Trophoblast cell (in vitro differentiated cells and primary cell): ENCODE measurements at regions not wholly inside any gene's neighbourhood (a gene's known extent, or its start where the extent isn't known, plus 50 kb on each side); places are given as distances from the start of the nearest gene placed in this dataset.
"Not testable (repeated sequence)": the region's sequence is repeated elsewhere in the genome, so short reads cannot be mapped to it uniquely, and the experiment has no call there.

ENCODE experiments used
- DNase-seq, 2 donors: peaks; one replicate each; pipeline ENCODE4 v3.0.0-alpha.2; 2016
- H2AFZ ChIP-seq: 2 replicates; pipeline ENCODE4 v1.6.1; 2013; ENCODE audit warnings: low read length, moderate library complexity, mild to moderate bottlenecking; ENCODE audit not compliant: insufficient read depth, poor library complexity
- H2AK5ac ChIP-seq: 2 replicates; pipeline ENCODE4 v1.6.1; 2013; ENCODE audit warnings: mild to moderate bottlenecking, low read length
- H2BK120ac ChIP-seq: 2 replicates; pipeline ENCODE4 v1.6.1; 2013; ENCODE audit warnings: low read length, mild to moderate bottlenecking, moderate library complexity; ENCODE audit not compliant: insufficient read depth, poor library complexity
- H2BK12ac ChIP-seq: 2 replicates; pipeline ENCODE4 v1.6.1; 2013; ENCODE audit warnings: mild to moderate bottlenecking, low read length, moderate library complexity
- H2BK5ac ChIP-seq: 2 replicates; pipeline ENCODE4 v1.6.1; 2013; ENCODE audit warnings: low read length, low read depth, moderate library complexity, mild to moderate bottlenecking; ENCODE audit not compliant: poor library complexity
- H3K14ac ChIP-seq: 2 replicates; pipeline ENCODE4 v1.6.1; 2013; ENCODE audit warnings: mild to moderate bottlenecking, low read length
- H3K18ac ChIP-seq: 2 replicates; pipeline ENCODE4 v1.6.1; 2013; ENCODE audit warnings: mild to moderate bottlenecking, low read length
- H3K23ac ChIP-seq: 2 replicates; pipeline ENCODE4 v1.6.1; 2013; ENCODE audit warnings: low read length
- H3K27ac ChIP-seq: 2 replicates; pipeline ENCODE4 v1.5.1; 2013; ENCODE audit warnings: low read depth, mild to moderate bottlenecking, inconsistent platforms, low read length, moderate library complexity
- H3K27me3 ChIP-seq: 2 replicates; pipeline ENCODE4 v1.6.1; 2013; ENCODE audit warnings: inconsistent platforms, mild to moderate bottlenecking, low read length, moderate library complexity; ENCODE audit not compliant: insufficient read depth
- H3K36me3 ChIP-seq, 2 experiments: 1 replicate in 1 of 2; 2 replicates in 1 of 2; pipeline ENCODE4 v1.6.1; 2013; ENCODE audit warnings: low read length in 2 of 2, mild to moderate bottlenecking in 2 of 2, moderate library complexity in 1 of 2; ENCODE audit not compliant: insufficient read depth in 2 of 2, control insufficient read depth in 1 of 2
- H3K4ac ChIP-seq: 2 replicates; pipeline ENCODE4 v1.6.1; 2013; ENCODE audit warnings: low read depth, mild to moderate bottlenecking, low read length, moderate library complexity
- H3K4me1 ChIP-seq, 2 experiments: 1 replicate in 1 of 2; 2 replicates in 1 of 2; pipeline ENCODE4 v1.6.1; 2013; ENCODE audit warnings: low read length in 2 of 2, mild to moderate bottlenecking in 2 of 2, moderate library complexity in 1 of 2; ENCODE audit not compliant: insufficient read depth in 2 of 2, control insufficient read depth in 1 of 2
- H3K4me2 ChIP-seq: 2 replicates; pipeline ENCODE4 v1.6.1; 2013; ENCODE audit warnings: inconsistent platforms, mild to moderate bottlenecking, low read length, moderate library complexity
- H3K4me3 ChIP-seq: 2 replicates; pipeline ENCODE4 v1.5.1; 2013; ENCODE audit warnings: mild to moderate bottlenecking, low read depth, low read length, inconsistent platforms
- H3K79me1 ChIP-seq: one replicate; pipeline ENCODE4 v1.6.1; 2013; ENCODE audit warnings: low read length
- H3K79me2 ChIP-seq: 2 replicates; pipeline ENCODE4 v1.6.1; 2013; ENCODE audit warnings: low read length, mild to moderate bottlenecking; ENCODE audit not compliant: control insufficient read depth, insufficient read depth, poor library complexity
- H3K9ac ChIP-seq: 2 replicates; pipeline ENCODE4 v1.6.1; 2013; ENCODE audit warnings: mild to moderate bottlenecking, low read length
- H3K9me3 ChIP-seq: 2 replicates; pipeline ENCODE4 v1.6.1; 2013; ENCODE audit warnings: low read depth, mild to moderate bottlenecking, control low read depth, inconsistent platforms, low read length; ENCODE audit not compliant: insufficient read depth
- H4K12ac ChIP-seq: 2 replicates; pipeline ENCODE4 v1.6.1; 2013; ENCODE audit warnings: low read depth, mild to moderate bottlenecking, low read length, moderate library complexity
- H4K8ac ChIP-seq: 2 replicates; pipeline ENCODE4 v1.6.1; 2013; ENCODE audit warnings: low read depth, mild to moderate bottlenecking, low read length, moderate library complexity
- H4K91ac ChIP-seq: one replicate; pipeline ENCODE4 v1.6.1; 2013; ENCODE audit warnings: low read depth, mild to moderate bottlenecking, low read length, moderate library complexity
- WGBS: extraction: QIAGEN DNeasy Blood & Tissue Kit; methylation state at CpG from one replicate; pipeline ENCODE4 v1.1.7; 2013; ENCODE audit warnings: missing lambda C conversion rate; ENCODE audit not compliant: insufficient read length, insufficient coverage; ENCODE audit errors: extremely low coverage; 5-methylcytosine and 5-hydroxymethylcytosine counted together

DNA sequence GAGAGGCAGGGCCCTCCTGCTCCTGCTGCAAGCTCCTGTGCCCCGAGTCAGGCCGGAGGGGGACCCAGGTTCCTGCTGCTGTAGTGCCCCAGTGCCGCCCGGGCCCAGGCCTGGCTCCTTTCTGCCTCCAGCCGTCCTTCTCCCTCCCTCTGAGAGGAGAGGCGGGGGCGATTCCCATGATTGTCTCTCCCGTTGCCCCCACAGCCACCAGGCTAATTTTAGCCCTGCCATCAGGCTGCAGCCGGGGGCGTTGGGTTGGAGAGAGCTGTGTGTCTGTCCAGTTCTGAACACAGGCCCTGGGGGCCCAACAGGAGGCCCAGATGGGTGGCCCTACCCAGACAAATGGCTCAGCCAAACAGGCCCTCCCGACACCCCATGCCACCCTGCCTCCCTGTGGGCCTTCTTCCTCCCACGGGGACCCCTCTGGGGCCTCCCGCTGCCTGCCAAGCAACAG, 214.8 kb downstream of the TBC1D2B start:
- Histone ChIP-seq H3K4me1 (peaks cover 0 to 9% of the 10 kb centered on the region in 2 experiments), H2AK5ac (no peak overlapping the region), H3K36me3 (no peaks in the 10 kb centered on the region), H2BK120ac (no peak overlapping the region), H3K79me1 (no peaks in the 10 kb centered on the region), H3K4me2 (no peak overlapping the region), H3K4me3 (no peak overlapping the region), H4K12ac (no peak overlapping the region), H2BK5ac (no peak overlapping the region), H2AFZ (no peak overlapping the region), H3K9me3 (no peaks in the 10 kb centered on the region), H3K27ac (no peak overlapping the region), H3K79me2 (no peaks in the 10 kb centered on the region), H3K18ac (no peak overlapping the region), H4K8ac (no peak overlapping the region), H2BK12ac (no peak overlapping the region), H3K23ac (no peak overlapping the region), H4K91ac (no peak overlapping the region), H3K4ac (no peak overlapping the region), H3K9ac (no peak overlapping the region), H3K14ac (no peak overlapping the region), H3K27me3 (no peaks in the 10 kb centered on the region)
- no CpG with 5 or more reads among the region's 13 CpGs for WGBS
- DNase-seq: no peak

DNA sequence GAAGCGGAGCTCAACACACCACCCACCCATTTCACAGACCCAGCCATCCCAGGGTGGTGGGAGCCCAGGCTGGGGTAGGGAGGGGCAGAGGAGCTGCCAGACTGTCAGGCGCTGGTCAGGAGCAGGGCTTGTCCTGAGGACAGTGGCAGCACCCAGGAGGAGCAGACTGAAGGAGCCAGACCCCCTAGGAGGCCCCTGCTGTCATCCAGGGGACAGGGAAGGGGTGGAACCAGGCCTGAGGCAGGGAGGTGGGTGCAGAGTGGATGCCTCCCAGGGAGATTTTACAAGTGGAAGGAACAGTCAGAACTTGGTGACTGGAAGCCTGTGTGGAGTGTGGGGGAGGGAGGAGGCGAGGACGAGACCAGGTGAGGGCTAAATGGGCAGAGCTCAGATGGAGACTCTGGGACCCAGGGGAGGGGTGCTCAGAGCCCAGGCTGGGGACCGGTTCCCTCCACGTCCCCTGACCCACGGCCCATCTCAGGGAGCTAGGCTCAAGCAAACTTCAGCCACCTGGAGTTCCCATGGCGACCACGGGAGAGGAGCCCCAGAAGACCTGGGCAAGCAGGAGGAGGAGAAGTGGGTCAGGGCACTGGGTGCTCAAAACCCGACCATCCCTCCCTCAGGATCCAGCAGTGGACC, 215.4 kb downstream of the TBC1D2B start:
- H3K14ac ChIP-seq, H4K91ac ChIP-seq, H3K18ac ChIP-seq, DNase-seq, H3K36me3 ChIP-seq, H2BK120ac ChIP-seq, H3K27ac ChIP-seq, H4K12ac ChIP-seq, H3K4ac ChIP-seq, H3K9me3 ChIP-seq, H3K79me1 ChIP-seq, H2BK12ac ChIP-seq, H2BK5ac ChIP-seq, H3K4me1 ChIP-seq, H3K9ac ChIP-seq, H2AK5ac ChIP-seq, H3K4me3 ChIP-seq, H3K23ac ChIP-seq, H3K4me2 ChIP-seq, H4K8ac ChIP-seq, H2AFZ ChIP-seq, H3K27me3 ChIP-seq, H3K79me2 ChIP-seq: not testable (repeated sequence)
- no CpG with 5 or more reads among the region's 10 CpGs for WGBS

DNA sequence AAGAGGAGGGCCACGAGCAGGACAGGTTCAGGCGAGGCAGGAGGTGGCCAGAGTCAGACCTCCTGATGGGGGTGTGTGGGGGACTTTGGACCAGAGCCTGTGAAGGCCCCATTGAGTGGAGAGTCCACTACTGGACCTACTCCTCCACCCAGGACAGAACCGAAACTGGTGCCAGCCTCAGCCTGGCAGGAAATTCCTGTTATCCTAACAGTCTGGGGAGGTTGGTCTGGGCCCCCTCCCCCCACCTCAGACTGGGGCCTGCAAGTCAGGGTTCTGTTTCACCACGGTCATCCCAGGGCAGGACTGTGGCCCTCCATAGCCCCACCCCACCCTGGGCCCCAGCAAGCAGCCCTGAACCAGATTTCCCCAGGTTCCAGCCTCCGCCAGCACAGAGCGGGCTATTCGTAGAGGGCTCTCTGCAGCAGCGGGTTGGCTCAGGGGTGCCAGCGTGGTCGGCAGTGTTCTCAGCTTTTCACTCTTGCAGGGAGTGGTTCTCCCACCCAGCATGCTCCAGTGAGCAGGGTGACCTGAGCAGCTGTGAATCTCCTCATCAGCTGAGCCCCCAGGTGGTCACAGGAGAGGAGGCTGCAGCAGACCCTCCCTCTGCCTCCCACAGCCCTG, 217.3 kb downstream of the TBC1D2B start:
- H2BK5ac ChIP-seq: no peak overlapping the region
- H3K14ac ChIP-seq: no peak overlapping the region
- H3K4me2 ChIP-seq: no peak overlapping the region
- H3K27me3 ChIP-seq: no peaks in the 10 kb centered on the region
- no peaks in the 10 kb centered on the region for H3K79me1 ChIP-seq
- H2AFZ ChIP-seq: no peak overlapping the region
- no peaks in the 10 kb centered on the region for H3K79me2 ChIP-seq
- no peak overlapping the region for H3K4me3 ChIP-seq
- H3K18ac ChIP-seq: no peak overlapping the region
- H2AK5ac ChIP-seq: no peak overlapping the region
- H4K8ac ChIP-seq: no peak overlapping the region
- no peaks in the 10 kb centered on the region for H3K9me3 ChIP-seq
- H3K27ac ChIP-seq: no peak overlapping the region
- no peak for DNase-seq
- no peak overlapping the region for H3K23ac ChIP-seq
- H2BK12ac ChIP-seq: no peak overlapping the region
- no peaks in the 10 kb centered on the region for H3K36me3 ChIP-seq
- WGBS: no CpG with 5 or more reads among the region's 10 CpGs
- no peak overlapping the region for H4K91ac ChIP-seq
- no peak overlapping the region for H2BK120ac ChIP-seq
- no peak overlapping the region for H4K12ac ChIP-seq
- H3K9ac ChIP-seq: no peak overlapping the region
- no peak overlapping the region for H3K4ac ChIP-seq
- peaks cover 0 to 9% of the 10 kb centered on the region in 2 experiments for H3K4me1 ChIP-seq

DNA sequence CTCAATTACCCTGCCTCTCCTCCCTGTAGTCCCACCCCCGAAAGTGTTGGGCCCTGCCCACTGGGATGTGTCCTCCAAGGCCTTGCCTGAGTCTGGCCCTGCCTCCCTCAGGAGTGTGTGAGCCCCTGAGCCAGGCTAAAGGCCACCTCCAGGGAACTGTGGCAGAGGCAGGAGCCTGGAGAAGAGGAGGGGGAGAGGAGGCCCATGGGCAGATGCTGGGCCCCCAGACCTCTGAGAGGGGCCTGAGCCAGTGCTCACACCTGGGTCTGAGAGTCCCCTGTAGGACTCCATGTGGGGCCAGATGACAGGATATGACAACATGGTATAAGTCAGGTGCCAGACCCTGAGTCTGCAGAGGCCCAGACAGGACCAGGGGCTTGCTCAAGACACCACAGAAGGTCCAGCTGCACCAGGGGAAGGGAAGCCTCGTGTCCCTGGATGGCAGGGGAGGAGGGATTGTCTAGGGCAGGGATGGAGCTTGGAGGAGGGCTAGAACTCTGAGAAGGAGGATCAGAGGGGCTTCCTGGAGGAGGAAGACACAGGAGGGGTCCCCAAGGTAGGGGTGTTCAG, 217.9 kb downstream of the TBC1D2B start:
- no peaks in the 10 kb centered on the region for H3K27me3 ChIP-seq
- H3K79me1 ChIP-seq: no peaks in the 10 kb centered on the region
- no peaks in the 10 kb centered on the region for H3K79me2 ChIP-seq
- H2BK12ac ChIP-seq: no peak overlapping the region
- no peak overlapping the region for H4K8ac ChIP-seq
- H3K36me3 ChIP-seq: no peaks in the 10 kb centered on the region
- H3K4me1 ChIP-seq: peaks cover 0 to 9% of the 10 kb centered on the region in 2 experiments
- no peaks in the 10 kb centered on the region for H3K9me3 ChIP-seq
- no peak overlapping the region for H2BK5ac ChIP-seq
- no peak overlapping the region for H2BK120ac ChIP-seq
- H4K12ac ChIP-seq: no peak overlapping the region
- H3K4me3 ChIP-seq: no peak overlapping the region
- no peak overlapping the region for H2AFZ ChIP-seq
- H3K14ac ChIP-seq: no peak overlapping the region
- no CpG with 5 or more reads among the region's 2 CpGs for WGBS
- no peak overlapping the region for H3K4me2 ChIP-seq
- no peak overlapping the region for H2AK5ac ChIP-seq
- H4K91ac ChIP-seq: no peak overlapping the region
- H3K23ac ChIP-seq: no peak overlapping the region
- no peak overlapping the region for H3K27ac ChIP-seq
- H3K4ac ChIP-seq: no peak overlapping the region
- DNase-seq: no peak
- H3K18ac ChIP-seq: no peak overlapping the region
- no peak overlapping the region for H3K9ac ChIP-seq
